ENCODE measurements at regions not wholly inside any gene's neighbourhood (a gene's known extent, or its start where the extent isn't known, plus 50 kb on each side); places are given as distances from the start of the nearest gene placed in this dataset.

- Histone ChIP-seq H3K4me2 (no peak overlapping the region), H3K79me2 (no peaks in the 10 kb centered on the region), H3K27ac (no peak overlapping the region), H3K27me3 (no peaks in the 10 kb centered on the region), H3K4me3 (no peak overlapping the region), H3K9me2 (replicated peaks; ENCODE audit: insufficient read depth) (no peaks in the 10 kb centered on the region), H3K4me1 (ENCODE audit: insufficient read depth) (no peaks in the 10 kb centered on the region), H4K20me1 (ENCODE audit: insufficient read depth, poor library complexity, severe bottlenecking) (no peaks in the 10 kb centered on the region), H2AFZ (no peak overlapping the region), H3K9me3 (ENCODE audit: low read depth) (no peaks in the 10 kb centered on the region), H3K36me3 (replicated peaks; ENCODE audit: insufficient read depth, low read depth) (no peaks in the 10 kb centered on the region)
- TF ChIP-seq EZH2phosphoT487 (IDR thresholded peaks at IDR 0.05; ENCODE audit: low read depth, severe bottlenecking, unreplicated experiment), result no peak
- no peak for TF ChIP-seq EZH2 (IDR thresholded peaks at IDR 0.05; ENCODE audit: borderline replicate concordance)
- TF ChIP-seq, protein P1, sequence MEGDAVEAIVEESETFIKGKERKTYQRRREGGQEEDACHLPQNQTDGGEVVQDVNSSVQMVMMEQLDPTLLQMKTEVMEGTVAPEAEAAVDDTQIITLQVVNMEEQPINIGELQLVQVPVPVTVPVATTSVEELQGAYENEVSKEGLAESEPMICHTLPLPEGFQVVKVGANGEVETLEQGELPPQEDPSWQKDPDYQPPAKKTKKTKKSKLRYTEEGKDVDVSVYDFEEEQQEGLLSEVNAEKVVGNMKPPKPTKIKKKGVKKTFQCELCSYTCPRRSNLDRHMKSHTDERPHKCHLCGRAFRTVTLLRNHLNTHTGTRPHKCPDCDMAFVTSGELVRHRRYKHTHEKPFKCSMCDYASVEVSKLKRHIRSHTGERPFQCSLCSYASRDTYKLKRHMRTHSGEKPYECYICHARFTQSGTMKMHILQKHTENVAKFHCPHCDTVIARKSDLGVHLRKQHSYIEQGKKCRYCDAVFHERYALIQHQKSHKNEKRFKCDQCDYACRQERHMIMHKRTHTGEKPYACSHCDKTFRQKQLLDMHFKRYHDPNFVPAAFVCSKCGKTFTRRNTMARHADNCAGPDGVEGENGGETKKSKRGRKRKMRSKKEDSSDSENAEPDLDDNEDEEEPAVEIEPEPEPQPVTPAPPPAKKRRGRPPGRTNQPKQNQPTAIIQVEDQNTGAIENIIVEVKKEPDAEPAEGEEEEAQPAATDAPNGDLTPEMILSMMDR (IDR thresholded peaks at IDR 0.05; ENCODE audit: poor library complexity), result no peak
- 62% methylated on average over 2 of the region's 2 CpGs for WGBS (ENCODE audit: low lambda C conversion rate, missing lambda C conversion rate)
- DNase-seq (ENCODE audit: low spot score), result no peak
Measured at GRCh38 chr3:132978464-132978863, 59.7 kb upstream of the TMEM108 start.

GRCh38 chr3:132974097-132974496, 64.1 kb upstream of the TMEM108 start:
- Histone ChIP-seq H2AFZ (no peak overlapping the region), H3K27ac (no peak overlapping the region), H3K4me3 (no peak overlapping the region), H3K36me3 (replicated peaks; ENCODE audit: insufficient read depth, low read depth) (no peaks in the 10 kb centered on the region), H3K79me2 (no peaks in the 10 kb centered on the region), H3K4me2 (no peak overlapping the region), H3K9me2 (replicated peaks; ENCODE audit: insufficient read depth) (no peaks in the 10 kb centered on the region), H4K20me1 (ENCODE audit: insufficient read depth, poor library complexity, severe bottlenecking) (no peaks in the 10 kb centered on the region), H3K4me1 (ENCODE audit: insufficient read depth) (no peaks in the 10 kb centered on the region), H3K27me3 (no peaks in the 10 kb centered on the region), H3K9me3 (ENCODE audit: low read depth) (no peaks in the 10 kb centered on the region)
- no peak for DNase-seq (ENCODE audit: low spot score)
- TF ChIP-seq EZH2phosphoT487 (IDR thresholded peaks at IDR 0.05; ENCODE audit: low read depth, severe bottlenecking, unreplicated experiment), result no peak
- no peak for TF ChIP-seq EZH2 (IDR thresholded peaks at IDR 0.05; ENCODE audit: borderline replicate concordance)
- TF ChIP-seq, protein P1 (IDR thresholded peaks at IDR 0.05; ENCODE audit: poor library complexity), result no peak
- WGBS (ENCODE audit: low lambda C conversion rate, missing lambda C conversion rate), result 77% methylated on average over 7 of the region's 7 CpGs

GRCh38 chr3:132973441-132973840, 64.8 kb upstream of the TMEM108 start:
- Histone ChIP-seq H3K27ac (no peak overlapping the region), H2AFZ (no peak overlapping the region), H3K36me3 (replicated peaks; ENCODE audit: insufficient read depth, low read depth) (no peaks in the 10 kb centered on the region), H3K4me1 (ENCODE audit: insufficient read depth) (no peaks in the 10 kb centered on the region), H3K4me3 (no peak overlapping the region), H3K79me2 (no peaks in the 10 kb centered on the region), H3K9me2 (replicated peaks; ENCODE audit: insufficient read depth) (no peaks in the 10 kb centered on the region), H4K20me1 (ENCODE audit: insufficient read depth, poor library complexity, severe bottlenecking) (no peaks in the 10 kb centered on the region), H3K27me3 (no peaks in the 10 kb centered on the region), H3K9me3 (ENCODE audit: low read depth) (no peaks in the 10 kb centered on the region), H3K4me2 (no peak overlapping the region)
- TF ChIP-seq EZH2phosphoT487 (IDR thresholded peaks at IDR 0.05; ENCODE audit: low read depth, severe bottlenecking, unreplicated experiment) (no peak), EZH2 (IDR thresholded peaks at IDR 0.05; ENCODE audit: borderline replicate concordance) (no peak)
- TF ChIP-seq, protein P1 (IDR thresholded peaks at IDR 0.05; ENCODE audit: poor library complexity), result no peak
- no peak for DNase-seq (ENCODE audit: low spot score)
- 91% methylated on average over 5 of the region's 5 CpGs for WGBS (ENCODE audit: low lambda C conversion rate, missing lambda C conversion rate)

- H2AFZ ChIP-seq, result no peak overlapping the region
- no peak overlapping the region for H3K4me2 ChIP-seq
- no peak overlapping the region for H3K4me3 ChIP-seq
- no peaks in the 10 kb centered on the region for H4K20me1 ChIP-seq (ENCODE audit: insufficient read depth, poor library complexity, severe bottlenecking)
- no peaks in the 10 kb centered on the region for H3K27me3 ChIP-seq
- H3K79me2 ChIP-seq, result no peaks in the 10 kb centered on the region
- H3K9me3 ChIP-seq (ENCODE audit: low read depth), result no peaks in the 10 kb centered on the region
- no peaks in the 10 kb centered on the region for H3K36me3 ChIP-seq (replicated peaks; ENCODE audit: insufficient read depth, low read depth)
- no peak for DNase-seq (ENCODE audit: low spot score)
- no peaks in the 10 kb centered on the region for H3K4me1 ChIP-seq (ENCODE audit: insufficient read depth)
- TF ChIP-seq EZH2 (IDR thresholded peaks at IDR 0.05; ENCODE audit: borderline replicate concordance) (no peak), EZH2phosphoT487 (IDR thresholded peaks at IDR 0.05; ENCODE audit: low read depth, severe bottlenecking, unreplicated experiment) (no peak)
- TF ChIP-seq, protein P1 (IDR thresholded peaks at IDR 0.05; ENCODE audit: poor library complexity), result no peak
- H3K27ac ChIP-seq, result no peak overlapping the region
- no peaks in the 10 kb centered on the region for H3K9me2 ChIP-seq (replicated peaks; ENCODE audit: insufficient read depth)
Measured at GRCh38 chr3:132972333-132972732, 65.9 kb upstream of the TMEM108 start.

Data from hepatocyte (in vitro differentiated cells).